ENCODE measurements at regions not wholly inside any gene's neighbourhood (a gene's known extent, or its start where the extent isn't known, plus 50 kb on each side); places are given as distances from the start of the nearest gene placed in this dataset.

- CTCF ChIA-PET: no interaction called here
Measured at GRCh38 chr6:112480553-112480952, 133.4 kb downstream of the RFPL4B start.

GRCh38 chr6:112481211-112481610 lies 134.1 kb downstream of the RFPL4B start:
- H3K27me3 ChIP-seq (ENCODE audit: control insufficient read depth, insufficient read depth, low read length): no peaks in the 10 kb centered on the region
- POLR2A ChIA-PET: no interaction called here
- in situ Hi-C loops (cut with HindIII; ENCODE audit: low pct_unique_long_range_greater_than_20kb, low sequenced_read_pairs) (no loop called here), intact Hi-C loops (cut with micrococcal nuclease; ENCODE audit: unreplicated experiment) (no loop called here)
- DNase-seq (ENCODE audit: low read depth, low spot score): no peak
- no peaks in the 10 kb centered on the region; the same call in 1 of the 2 replicates for H3K4me1 ChIP-seq (ENCODE audit: control insufficient read depth, insufficient read depth, low read length)
- ATAC-seq: no peak
- TF ChIP-seq TCF7L2 (IDR thresholded peaks at IDR 0.05; ENCODE audit: low read depth, low read length) (no peak), SIN3A (IDR thresholded peaks at IDR 0.05; ENCODE audit: borderline replicate concordance, insufficient read depth, low read depth, low read length) (no peak), CTCF (IDR thresholded peaks at IDR 0.05) (no peak), POLR2AphosphoS5 (IDR thresholded peaks at IDR 0.05; ENCODE audit: low read depth, low read length) (no peak), REST (IDR thresholded peaks at IDR 0.05; ENCODE audit: insufficient read depth in 1 of 2, low read depth in 2 of 2, low read length in 1 of 2) (no peak)
- H3K4me3 ChIP-seq (ENCODE audit: low read depth in 2 of 2, low read length in 2 of 2): no peak overlapping the region
- BruUV-seq (replicated peaks): no TSS peak
- H3K9me3 ChIP-seq (ENCODE audit: control insufficient read depth, insufficient read depth, low read depth, low read length): no peaks in the 10 kb centered on the region
- H3K27ac ChIP-seq (ENCODE audit: low read length): no peak overlapping the region
- CTCF ChIA-PET: no interaction called here
- H3K36me3 ChIP-seq (ENCODE audit: control insufficient read depth, insufficient read depth, low read length): no peaks in the 10 kb centered on the region

More at GRCh38 chr6:112480553-112480952, 133.4 kb downstream of the RFPL4B start:
- TF ChIP-seq SIN3A (IDR thresholded peaks at IDR 0.05; ENCODE audit: borderline replicate concordance, insufficient read depth, low read depth, low read length) (no peak), REST (IDR thresholded peaks at IDR 0.05; ENCODE audit: insufficient read depth in 1 of 2, low read depth in 2 of 2, low read length in 1 of 2) (no peak), CTCF (IDR thresholded peaks at IDR 0.05) (no peak), TCF7L2 (IDR thresholded peaks at IDR 0.05; ENCODE audit: low read depth, low read length) (no peak), POLR2AphosphoS5 (IDR thresholded peaks at IDR 0.05; ENCODE audit: low read depth, low read length) (no peak)
- ATAC-seq (no peak), DNase-seq (ENCODE audit: low read depth, low spot score) (no peak)
- intact Hi-C loops (cut with micrococcal nuclease; ENCODE audit: unreplicated experiment): no loop called here
- Histone ChIP-seq H3K27ac (ENCODE audit: low read length) (no peak overlapping the region), H3K4me1 (ENCODE audit: control insufficient read depth, insufficient read depth, low read length) (no peaks in the 10 kb centered on the region; the same call in 1 of the 2 replicates), H3K27me3 (ENCODE audit: control insufficient read depth, insufficient read depth, low read length) (no peaks in the 10 kb centered on the region), H3K9me3 (ENCODE audit: control insufficient read depth, insufficient read depth, low read depth, low read length) (no peaks in the 10 kb centered on the region), H3K36me3 (ENCODE audit: control insufficient read depth, insufficient read depth, low read length) (no peaks in the 10 kb centered on the region), H3K4me3 (ENCODE audit: low read depth in 2 of 2, low read length in 2 of 2) (no peak overlapping the region)
- in situ Hi-C loops (cut with HindIII; ENCODE audit: low pct_unique_long_range_greater_than_20kb, low sequenced_read_pairs): no loop called here
- POLR2A ChIA-PET: no interaction called here
- BruUV-seq (replicated peaks): no TSS peak
